NCI-H1105 treated with DMSO at 0.1 percent for 48 hours (cell line): ENCODE measurements at regions not wholly inside any gene's neighbourhood (a gene's known extent, or its start where the extent isn't known, plus 50 kb on each side); places are given as distances from the start of the nearest gene placed in this dataset.

Experiments
- DNase-seq: peaks from one replicate; lab custom pipeline; 2025; lab: John Stamatoyannopoulos, UW

- no peak for DNase-seq
Measured at GRCh38 chr2:226526716-226527115, 272.9 kb downstream of the IRS1 start.

GRCh38 chr2:226524381-226524843 is 275.2 kb downstream of the IRS1 start:
- no peak for DNase-seq

GRCh38 chr2:226520723-226521122 is 278.9 kb downstream of the IRS1 start:
- no peak for DNase-seq

- no peak for DNase-seq
Measured at GRCh38 chr2:226515344-226516055, 284.1 kb downstream of the IRS1 start.

- no peak for DNase-seq
Measured at GRCh38 chr2:226514895-226515294, 284.7 kb downstream of the IRS1 start.

GRCh38 chr2:226511311-226511710 is 288.3 kb downstream of the IRS1 start:
- DNase-seq = no peak

GRCh38 chr2:226508683-226509082 is 290.9 kb downstream of the IRS1 start:
- no peak for DNase-seq

- no peak for DNase-seq
Measured at GRCh38 chr2:226508005-226508404, 291.6 kb downstream of the IRS1 start.

- DNase-seq = no peak
Measured at GRCh38 chr2:226497146-226497909, 302.3 kb downstream of the IRS1 start.

GRCh38 chr2:226496273-226496550 is 303.4 kb downstream of the IRS1 start:
- no peak for DNase-seq

GRCh38 chr2:226495466-226496272 is 304.0 kb downstream of the IRS1 start:
- DNase-seq = no peak

GRCh38 chr2:226491112-226491511 is 308.5 kb downstream of the IRS1 start:
- no peak for DNase-seq

GRCh38 chr2:226489775-226490541 is 309.7 kb downstream of the IRS1 start:
- no peak for DNase-seq

GRCh38 chr2:226488034-226488433 is 311.6 kb downstream of the IRS1 start:
- no peak for DNase-seq

GRCh38 chr2:226487573-226487972 is 312.0 kb downstream of the IRS1 start:
- DNase-seq = no peak

- no peak for DNase-seq
Measured at GRCh38 chr2:226483745-226484619, 315.6 kb downstream of the IRS1 start.

GRCh38 chr2:226483143-226483542 is 316.5 kb downstream of the IRS1 start:
- no peak for DNase-seq

GRCh38 chr2:226478109-226478809 is 321.4 kb downstream of the IRS1 start:
- no peak for DNase-seq

GRCh38 chr2:226477221-226478108 is 322.2 kb downstream of the IRS1 start:
- no peak for DNase-seq
